GM12878 (cell line): ENCODE measurements at regions not wholly inside any gene's neighbourhood (a gene's known extent, or its start where the extent isn't known, plus 50 kb on each side); places are given as distances from the start of the nearest gene placed in this dataset.

Experiments
- ATAC-seq: fragments of 200-7000 bp; cut with Tn5 transposase; 3 replicates; pipeline ENCODE4 v1.9.1; 2020; ENCODE audit warnings: mild to moderate bottlenecking, moderate library complexity
- BruUV-seq: library from RNA; stranded (reverse); fragments of 400-500 nt; replicated peaks from 2 replicates; lab custom pipeline; 2021; lab: Mats Ljungman, UMichigan
- CTCF ChIA-PET: fragments of 300-600 bp; sonication (Branson Sonifier 250); formaldehyde crosslinking; extraction: SDS; loops from one replicate; lab custom pipeline; 2021; ENCODE audit warnings: inconsistent platforms; lab: Yijun Ruan, JAX
- POLR2A ChIA-PET: fragments of 350-600 bp; formaldehyde crosslinking; extraction: SDS; loops from one replicate; lab custom pipeline; 2021; ENCODE audit warnings: inconsistent platforms; lab: Charles Lee
- RAD21 ChIA-PET: fragments of 300-600 bp; sonication (Branson Sonifier 250); formaldehyde crosslinking; loops from one replicate; lab custom pipeline; 2023; ENCODE audit warnings: antibody characterized with exemption; ENCODE audit not compliant: unreplicated experiment; lab: Charles Lee
- SMC1A ChIA-PET: fragments of 300-600 bp; sonication (Branson Sonifier 250); formaldehyde crosslinking; loops from one replicate; lab custom pipeline; 2023; ENCODE audit not compliant: unreplicated experiment, uncharacterized antibody; lab: Charles Lee
- DNase-seq: peaks from one replicate; pipeline ENCODE4 v3.0.0-alpha.2; 2011; ENCODE audit warnings: low read depth, low spot score
- FAIRE-seq: peaks from 3 replicates; lab custom pipeline; 2011; peaks lifted over from hg19 to GRCh38; lab: Jason Lieb, UNC
- H2AFZ ChIP-seq: 2 replicates; pipeline ENCODE4 v1.6.0; 2011; ENCODE audit warnings: low read depth, low read length, control low read depth; ENCODE audit not compliant: control insufficient read depth
- H3K27ac ChIP-seq: 2 replicates; pipeline ENCODE4 v1.5.1; 2011; ENCODE audit warnings: control low read depth; ENCODE audit not compliant: control insufficient read depth, insufficient read depth
- H3K27me3 ChIP-seq, 2 experiments: replicated peaks in 1 of 2; 2 replicates each; pipeline versions ENCODE4 v1.6.0 to v1.6.1; 2011; ENCODE audit warnings: low read length in 1 of 2; ENCODE audit not compliant: control insufficient read depth in 2 of 2, insufficient read depth in 2 of 2
- H3K36me3 ChIP-seq, 2 experiments: 2 replicates each; pipeline ENCODE4 v1.5.1; 2011; ENCODE audit warnings: low read length in 1 of 2; ENCODE audit not compliant: control insufficient read depth in 2 of 2, insufficient read depth in 2 of 2
- H3K4me1 ChIP-seq: 2 replicates; pipeline ENCODE4 v1.6.1; 2011; ENCODE audit warnings: mild to moderate bottlenecking, low read length, moderate library complexity, mixed read lengths; ENCODE audit not compliant: control insufficient read depth, insufficient read depth
- H3K4me2 ChIP-seq: 2 replicates; pipeline ENCODE4 v1.6.0; 2011; ENCODE audit warnings: control low read depth; ENCODE audit not compliant: control insufficient read depth, insufficient read depth
- H3K4me3 ChIP-seq: fragments of 200-600 bp; sonication (generic); 2 replicates; pipeline ENCODE4 v1.5.1; 2016
- H3K79me2 ChIP-seq: 2 replicates; pipeline ENCODE4 v1.6.0; 2011; ENCODE audit warnings: low read length; ENCODE audit not compliant: control insufficient read depth, insufficient read depth
- H3K9ac ChIP-seq: 2 replicates; pipeline ENCODE4 v1.8.0; 2011; ENCODE audit warnings: low read length, control low read depth, mixed read lengths; ENCODE audit not compliant: control insufficient read depth, insufficient read depth
- H3K9me3 ChIP-seq: replicated peaks from 3 replicates; pipeline ENCODE4 v1.5.1; 2011; ENCODE audit warnings: mild to moderate bottlenecking, low read length; ENCODE audit not compliant: control insufficient read depth, insufficient read depth
- H4K20me1 ChIP-seq: 2 replicates; pipeline ENCODE4 v1.6.0; 2011; ENCODE audit not compliant: control insufficient read depth, insufficient read depth
- ATF2 ChIP-seq: IDR thresholded peaks from 2 replicates; pipeline ENCODE4 v1.6.1; 2012; ENCODE audit warnings: low read length, inconsistent platforms
- BHLHE40 ChIP-seq, 2 experiments: fragments of 450-650 bp in 1 of 2; IDR thresholded peaks; 2 replicates each; pipeline ENCODE4 v1.6.1; 2011 to 2017; ENCODE audit warnings: low read depth in 2 of 2, borderline replicate concordance in 1 of 2, improper control_type of control experiment in 1 of 2, low read length in 1 of 2, mild to moderate bottlenecking in 1 of 2
- HDGF ChIP-seq: fragments of 450-650 bp; IDR thresholded peaks from 2 replicates; pipeline ENCODE4 v1.6.1; 2016; ENCODE audit warnings: antibody characterized with exemption
- IKZF2 ChIP-seq, 2 experiments: fragments of 450-650 bp; IDR thresholded peaks; 2 replicates each; pipeline ENCODE4 v1.6.1; 2017; ENCODE audit warnings: mild to moderate bottlenecking in 2 of 2, moderate library complexity in 2 of 2
- MTA2 ChIP-seq: fragments of 450-650 bp; IDR thresholded peaks from 2 replicates; pipeline ENCODE4 v1.6.1; 2016; ENCODE audit warnings: low read depth, mild to moderate bottlenecking, moderate library complexity
- NFIC ChIP-seq: IDR thresholded peaks from 2 replicates; pipeline ENCODE4 v1.6.1; 2012; ENCODE audit warnings: low read depth, mild to moderate bottlenecking, inconsistent platforms, low read length, moderate library complexity
- RELA ChIP-seq: fragments of 450-650 bp; IDR thresholded peaks from 2 replicates; pipeline ENCODE4 v1.8.0; 2014; ENCODE audit warnings: borderline replicate concordance; ENCODE audit not compliant: partially characterized antibody
- SMARCA5 ChIP-seq: fragments of 450-650 bp; IDR thresholded peaks from 2 replicates; pipeline ENCODE4 v1.6.1; 2017; ENCODE audit warnings: mild to moderate bottlenecking
- STAT1 ChIP-seq: fragments of 450-650 bp; conservative IDR thresholded peaks from 2 replicates; pipeline ENCODE4 v1.6.1; 2014; ENCODE audit warnings: antibody characterized with exemption, mild to moderate bottlenecking
- SUPT20H ChIP-seq: IDR thresholded peaks from 2 replicates; pipeline ENCODE4 v1.6.1; 2011; ENCODE audit warnings: low read depth, mild to moderate bottlenecking, low read length, moderate library complexity, borderline replicate concordance; ENCODE audit not compliant: control insufficient read depth
- TARDBP ChIP-seq: IDR thresholded peaks from 2 replicates; pipeline ENCODE4 v1.6.1; 2016; ENCODE audit warnings: borderline replicate concordance
- WRNIP1 ChIP-seq: IDR thresholded peaks from 2 replicates; pipeline ENCODE4 v1.6.1; 2011; ENCODE audit warnings: low read depth, low read length, improper control_type of control experiment, borderline replicate concordance
- ZNF217 ChIP-seq: fragments of 450-650 bp; IDR thresholded peaks from 2 replicates; pipeline ENCODE4 v1.6.1; 2017; ENCODE audit warnings: antibody characterized with exemption, mild to moderate bottlenecking
- WGBS: methylation state at CpG from one replicate; pipeline ENCODE4 v1.1.6; 2016; ENCODE audit warnings: low lambda C conversion rate; ENCODE audit not compliant: insufficient replicate concordance, insufficient coverage; ENCODE audit errors: missing lambda C conversion rate; 5-methylcytosine and 5-hydroxymethylcytosine counted together
- in situ Hi-C: fragments of 300-500 bp; cut with MboI; formaldehyde crosslinking; loops from 9 replicates; pipeline ENCODE4 v1.14.3; 2018; ENCODE audit warnings: mixed read lengths
- intact Hi-C: fragments of 100-400 bp; cut with micrococcal nuclease; formaldehyde crosslinking; loops from one replicate; pipeline ENCODE4 v1.14.2; 2022; ENCODE audit not compliant: unreplicated experiment

DNA sequence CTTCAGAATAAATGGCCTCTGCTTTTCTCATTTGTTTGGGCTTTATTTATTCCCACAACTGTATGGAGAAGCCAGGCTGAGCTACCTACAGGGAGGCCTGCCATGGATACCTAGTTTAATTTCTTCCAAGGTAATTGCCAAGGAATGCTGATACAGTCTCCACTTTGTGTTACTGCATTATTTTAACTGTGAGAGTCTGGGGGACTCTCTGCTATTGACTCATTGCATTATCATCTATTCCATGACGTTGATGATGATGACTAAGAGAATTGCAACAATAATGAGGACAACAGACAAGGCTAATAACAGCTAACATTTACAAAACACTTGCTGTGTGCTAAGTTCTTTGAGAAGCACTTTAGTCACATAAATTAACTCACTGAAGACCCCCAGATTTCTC, 88.3 kb upstream of the COL21A1 start:
- no peak overlapping the region for H3K4me2 ChIP-seq

DNA sequence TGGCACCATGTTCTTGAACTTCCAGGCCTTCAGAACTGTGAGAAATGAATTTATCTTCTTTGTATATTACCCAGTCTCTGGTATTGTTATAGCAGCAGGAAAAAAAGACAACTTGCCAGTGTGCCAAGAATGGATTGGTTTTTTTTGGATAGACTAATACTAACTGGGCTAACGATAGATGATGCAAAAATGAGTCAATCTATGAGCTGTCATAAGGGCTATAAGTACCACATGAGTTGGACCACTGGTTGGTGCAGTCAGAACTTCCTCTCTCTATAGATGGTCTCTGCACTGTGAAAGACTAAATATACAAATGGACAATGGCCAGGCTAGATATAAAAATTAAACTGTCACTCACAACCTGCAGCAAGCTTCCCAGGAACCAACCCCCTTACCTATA, 87.6 kb upstream of the COL21A1 start:
- TF ChIP-seq MTA2, result no peak
- no peak for TF ChIP-seq STAT1
- TF ChIP-seq IKZF2 (IDR thresholded peaks at IDR 0.05), result no peak
- TF ChIP-seq WRNIP1, result no peak
- no peak for TF ChIP-seq TARDBP
- no peak for TF ChIP-seq NFIC
- no peak for TF ChIP-seq RELA
- no peak for TF ChIP-seq BHLHE40 (IDR thresholded peaks at IDR 0.05; ENCODE audit: borderline replicate concordance in 1 of 2, low read depth in 2 of 2, low read length in 1 of 2)
- TF ChIP-seq, all 136 proteins: peak for 0
- Histone ChIP-seq H3K4me3 (no peak overlapping the region), H3K4me2 (no peak overlapping the region), H3K9me3 (no peaks in the 10 kb centered on the region), H3K36me3 (no peaks in the 10 kb centered on the region), H3K4me1 (no peaks in the 10 kb centered on the region), H3K27me3 (no peaks in the 10 kb centered on the region), H4K20me1 (no peaks in the 10 kb centered on the region), H2AFZ (no peak overlapping the region), H3K79me2 (no peaks in the 10 kb centered on the region), H3K27ac (no peak overlapping the region), H3K9ac (no peak overlapping the region)
- SMC1A ChIA-PET, result interaction anchor here (1.1 kb wide), 1 partner anchor 50 kb away, joined by 3 read pairs; no protein-coding TSS in a partner anchor
- RAD21 ChIA-PET, result no interaction called here
- no TSS peak for BruUV-seq
- POLR2A ChIA-PET, result no interaction called here
- ATAC-seq (no peak), FAIRE-seq (no peak), DNase-seq (no peak)
- in situ Hi-C loops (no loop called here), intact Hi-C loops (no loop called here)
- CTCF ChIA-PET, result interaction anchor here (1.0 kb wide), 1 partner anchor 21 kb away, joined by 3 read pairs; no protein-coding TSS in a partner anchor
- WGBS, result 0% methylated on average over 1 of the region's 1 CpG

More for the DNA sequence above, 88.3 kb upstream of the COL21A1 start:
- in situ Hi-C loops (no loop called here), intact Hi-C loops (no loop called here)
- ChIA-PET CTCF (no interaction called here), POLR2A (no interaction called here), RAD21 (no interaction called here), SMC1A (interaction anchor here (1.3 kb wide), 1 partner anchor 12 kb away, joined by 4 read pairs; no protein-coding TSS in a partner anchor)
- DNase-seq (no peak), FAIRE-seq (no peak), ATAC-seq (no peak; the same call in 2 of the 3 replicates)
- H3K9me3 ChIP-seq, result no peaks in the 10 kb centered on the region
- H3K79me2 ChIP-seq, result no peaks in the 10 kb centered on the region
- no peaks in the 10 kb centered on the region for H3K36me3 ChIP-seq
- no peaks in the 10 kb centered on the region for H4K20me1 ChIP-seq
- BruUV-seq, result no TSS peak
- no peaks in the 10 kb centered on the region for H3K27me3 ChIP-seq
- no peak overlapping the region for H3K4me3 ChIP-seq
- no peak overlapping the region for H2AFZ ChIP-seq
- no peak overlapping the region for H3K9ac ChIP-seq
- WGBS, result 0% methylated on average over 1 of the region's 1 CpG
- H3K27ac ChIP-seq, result no peak overlapping the region
- no peaks in the 10 kb centered on the region for H3K4me1 ChIP-seq
- TF ChIP-seq SUPT20H (no peak), ATF2 (no peak), HDGF (no peak), ZNF217 (no peak), SMARCA5 (no peak)
